ENCODE measurements at regions not wholly inside any gene's neighbourhood (a gene's known extent, or its start where the extent isn't known, plus 50 kb on each side); places are given as distances from the start of the nearest gene placed in this dataset.

DNA sequence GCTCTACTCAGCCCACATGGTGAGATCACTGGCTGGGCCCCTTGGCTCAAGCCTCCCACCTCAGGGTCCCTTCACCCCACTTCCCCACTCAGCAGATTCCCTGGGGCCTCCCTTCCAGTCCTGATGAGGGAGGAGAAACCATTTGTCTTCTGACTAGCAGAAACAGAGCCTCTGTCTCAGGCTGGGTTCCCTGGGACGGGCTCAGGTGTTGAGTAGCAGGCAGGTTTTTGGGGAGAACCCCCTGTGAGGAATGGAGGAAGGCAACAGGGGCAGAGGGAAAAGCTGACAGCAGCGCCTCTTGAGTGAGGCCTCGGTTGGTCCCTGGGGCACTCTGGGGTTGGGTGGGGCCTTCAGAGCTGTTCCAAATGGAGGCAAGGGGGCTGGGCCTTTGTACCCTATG is 452.2 kb downstream of the TSHZ3 start:
- Histone ChIP-seq H3K4me1 (ENCODE audit: insufficient read depth) (no peaks in the 10 kb centered on the region), H3K36me3 (replicated peaks; ENCODE audit: insufficient read depth, low read depth) (no peaks in the 10 kb centered on the region), H3K9me2 (replicated peaks; ENCODE audit: insufficient read depth) (no peaks in the 10 kb centered on the region), H4K20me1 (ENCODE audit: insufficient read depth, poor library complexity, severe bottlenecking) (no peaks in the 10 kb centered on the region), H3K4me3 (no peak overlapping the region), H3K4me2 (no peak overlapping the region), H3K27ac (no peak overlapping the region), H3K9me3 (ENCODE audit: low read depth) (no peaks in the 10 kb centered on the region), H2AFZ (no peak overlapping the region), H3K27me3 (no peaks in the 10 kb centered on the region), H3K79me2 (no peaks in the 10 kb centered on the region)
- 100% methylated on average over 3 of the region's 3 CpGs for WGBS (ENCODE audit: low lambda C conversion rate, missing lambda C conversion rate)
- no peak for DNase-seq (ENCODE audit: low spot score)
- TF ChIP-seq EZH2 (IDR thresholded peaks at IDR 0.05; ENCODE audit: borderline replicate concordance) (no peak), EZH2phosphoT487 (IDR thresholded peaks at IDR 0.05; ENCODE audit: low read depth, severe bottlenecking, unreplicated experiment) (no peak)
- TF ChIP-seq, protein P1, sequence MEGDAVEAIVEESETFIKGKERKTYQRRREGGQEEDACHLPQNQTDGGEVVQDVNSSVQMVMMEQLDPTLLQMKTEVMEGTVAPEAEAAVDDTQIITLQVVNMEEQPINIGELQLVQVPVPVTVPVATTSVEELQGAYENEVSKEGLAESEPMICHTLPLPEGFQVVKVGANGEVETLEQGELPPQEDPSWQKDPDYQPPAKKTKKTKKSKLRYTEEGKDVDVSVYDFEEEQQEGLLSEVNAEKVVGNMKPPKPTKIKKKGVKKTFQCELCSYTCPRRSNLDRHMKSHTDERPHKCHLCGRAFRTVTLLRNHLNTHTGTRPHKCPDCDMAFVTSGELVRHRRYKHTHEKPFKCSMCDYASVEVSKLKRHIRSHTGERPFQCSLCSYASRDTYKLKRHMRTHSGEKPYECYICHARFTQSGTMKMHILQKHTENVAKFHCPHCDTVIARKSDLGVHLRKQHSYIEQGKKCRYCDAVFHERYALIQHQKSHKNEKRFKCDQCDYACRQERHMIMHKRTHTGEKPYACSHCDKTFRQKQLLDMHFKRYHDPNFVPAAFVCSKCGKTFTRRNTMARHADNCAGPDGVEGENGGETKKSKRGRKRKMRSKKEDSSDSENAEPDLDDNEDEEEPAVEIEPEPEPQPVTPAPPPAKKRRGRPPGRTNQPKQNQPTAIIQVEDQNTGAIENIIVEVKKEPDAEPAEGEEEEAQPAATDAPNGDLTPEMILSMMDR (IDR thresholded peaks at IDR 0.05; ENCODE audit: poor library complexity) = no peak

- H3K36me3 ChIP-seq (replicated peaks; ENCODE audit: insufficient read depth, low read depth) = no peaks in the 10 kb centered on the region
- TF ChIP-seq EZH2phosphoT487 (IDR thresholded peaks at IDR 0.05; ENCODE audit: low read depth, severe bottlenecking, unreplicated experiment) (no peak), EZH2 (IDR thresholded peaks at IDR 0.05; ENCODE audit: borderline replicate concordance) (no peak)
- TF ChIP-seq, protein P1 (IDR thresholded peaks at IDR 0.05; ENCODE audit: poor library complexity) = no peak
- H3K27ac ChIP-seq = no peak overlapping the region
- DNase-seq (ENCODE audit: low spot score) = no peak
- H3K4me3 ChIP-seq = no peak overlapping the region
- no peaks in the 10 kb centered on the region for H3K9me3 ChIP-seq (ENCODE audit: low read depth)
- H3K9me2 ChIP-seq (replicated peaks; ENCODE audit: insufficient read depth) = no peaks in the 10 kb centered on the region
- no peaks in the 10 kb centered on the region for H4K20me1 ChIP-seq (ENCODE audit: insufficient read depth, poor library complexity, severe bottlenecking)
- H3K79me2 ChIP-seq = no peaks in the 10 kb centered on the region
- H2AFZ ChIP-seq = no peak overlapping the region
- H3K27me3 ChIP-seq = no peaks in the 10 kb centered on the region
- no peaks in the 10 kb centered on the region for H3K4me1 ChIP-seq (ENCODE audit: insufficient read depth)
- no peak overlapping the region for H3K4me2 ChIP-seq
- 25% methylated on average over 1 of the region's 1 CpG for WGBS (ENCODE audit: low lambda C conversion rate, missing lambda C conversion rate)
Measured at GRCh38 chr19:30896554-30896953, 452.7 kb downstream of the TSHZ3 start.

DNA sequence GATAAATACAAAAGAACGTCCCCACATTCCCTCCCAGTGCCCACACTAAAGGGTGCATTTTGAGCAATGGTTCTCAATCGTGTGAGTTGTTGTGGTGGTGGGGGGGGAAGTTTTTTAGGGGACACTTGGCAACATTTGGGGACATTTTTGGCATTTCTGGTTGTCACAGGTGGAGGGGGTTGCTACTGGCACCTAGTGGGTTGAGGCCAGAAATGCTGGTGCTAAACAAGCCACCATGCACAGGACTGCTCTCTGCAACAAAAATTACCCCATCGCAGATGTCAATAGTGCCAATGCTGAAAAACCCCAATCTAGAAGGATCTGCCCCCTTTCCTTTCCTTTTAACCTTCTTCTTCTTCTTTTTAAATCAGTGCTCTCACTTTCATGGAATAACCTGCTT is 453.3 kb downstream of the TSHZ3 start:
- H3K4me2 ChIP-seq = no peak overlapping the region
- H3K27me3 ChIP-seq = no peaks in the 10 kb centered on the region
- H3K9me3 ChIP-seq (ENCODE audit: low read depth) = no peaks in the 10 kb centered on the region
- H4K20me1 ChIP-seq (ENCODE audit: insufficient read depth, poor library complexity, severe bottlenecking) = no peaks in the 10 kb centered on the region
- H3K9me2 ChIP-seq (replicated peaks; ENCODE audit: insufficient read depth) = no peaks in the 10 kb centered on the region
- H2AFZ ChIP-seq = no peak overlapping the region
- 58% methylated on average over 3 of the region's 3 CpGs for WGBS (ENCODE audit: low lambda C conversion rate, missing lambda C conversion rate)
- no peaks in the 10 kb centered on the region for H3K79me2 ChIP-seq
- H3K36me3 ChIP-seq (replicated peaks; ENCODE audit: insufficient read depth, low read depth) = no peaks in the 10 kb centered on the region
- H3K4me3 ChIP-seq = no peak overlapping the region
- TF ChIP-seq, protein P1 (IDR thresholded peaks at IDR 0.05; ENCODE audit: poor library complexity) = no peak
- TF ChIP-seq EZH2phosphoT487 (IDR thresholded peaks at IDR 0.05; ENCODE audit: low read depth, severe bottlenecking, unreplicated experiment) = no peak
- no peak for TF ChIP-seq EZH2 (IDR thresholded peaks at IDR 0.05; ENCODE audit: borderline replicate concordance)
- H3K4me1 ChIP-seq (ENCODE audit: insufficient read depth) = no peaks in the 10 kb centered on the region
- DNase-seq (ENCODE audit: low spot score) = no peak
- no peak overlapping the region for H3K27ac ChIP-seq

- no peak overlapping the region for H3K4me2 ChIP-seq
- H3K4me1 ChIP-seq (ENCODE audit: insufficient read depth) = no peaks in the 10 kb centered on the region
- H3K79me2 ChIP-seq = no peaks in the 10 kb centered on the region
- H3K4me3 ChIP-seq = no peak overlapping the region
- no peak for DNase-seq (ENCODE audit: low spot score)
- H4K20me1 ChIP-seq (ENCODE audit: insufficient read depth, poor library complexity, severe bottlenecking) = no peaks in the 10 kb centered on the region
- no peak overlapping the region for H2AFZ ChIP-seq
- no peaks in the 10 kb centered on the region for H3K36me3 ChIP-seq (replicated peaks; ENCODE audit: insufficient read depth, low read depth)
- TF ChIP-seq, protein P1 (IDR thresholded peaks at IDR 0.05; ENCODE audit: poor library complexity) = no peak
- TF ChIP-seq EZH2 (IDR thresholded peaks at IDR 0.05; ENCODE audit: borderline replicate concordance) = no peak
- no peak for TF ChIP-seq EZH2phosphoT487 (IDR thresholded peaks at IDR 0.05; ENCODE audit: low read depth, severe bottlenecking, unreplicated experiment)
- no peaks in the 10 kb centered on the region for H3K27me3 ChIP-seq
- H3K9me3 ChIP-seq (ENCODE audit: low read depth) = no peaks in the 10 kb centered on the region
- 92% methylated on average over 4 of the region's 4 CpGs for WGBS (ENCODE audit: low lambda C conversion rate, missing lambda C conversion rate)
- no peaks in the 10 kb centered on the region for H3K9me2 ChIP-seq (replicated peaks; ENCODE audit: insufficient read depth)
- no peak overlapping the region for H3K27ac ChIP-seq
Measured at GRCh38 chr19:30891051-30891450, 458.2 kb downstream of the TSHZ3 start.

Data from hepatocyte (in vitro differentiated cells).